Heart right ventricle (tissue), 16 donors: ENCODE measurements at regions not wholly inside any gene's neighbourhood (a gene's known extent, or its start where the extent isn't known, plus 50 kb on each side); places are given as distances from the start of the nearest gene placed in this dataset.

Experiments
- ATAC-seq, 8 donors: fragments of 200-7000 bp; cut with Tn5 transposase; one replicate each; pipeline ENCODE4 v1.9.1; 2020; ENCODE audit warnings: mild to moderate bottlenecking in 8 of 8, moderate library complexity in 8 of 8, moderate number of reproducible peaks in 1 of 8
- DNase-seq, 2 donors: peaks; one replicate each; pipeline ENCODE4 v3.0.0-alpha.2; 2020
- H3K27ac ChIP-seq, 10 donors: fragments of 200-600 bp; sonication (generic) in 2 of 10; one replicate each; pipeline versions ENCODE4 v1.5.0 to v1.8.0; 2020 to 2022; ENCODE audit warnings: mild to moderate bottlenecking in 3 of 10
- H3K27me3 ChIP-seq, 7 donors: fragments of 200-600 bp; one replicate each; pipeline ENCODE4 v1.8.0; 2021 to 2022; ENCODE audit warnings: mild to moderate bottlenecking in 2 of 7
- H3K36me3 ChIP-seq, 9 donors: fragments of 200-600 bp; sonication (generic) in 1 of 9; one replicate each; pipeline versions ENCODE4 v1.5.0 to v1.8.0; 2020 to 2022; ENCODE audit warnings: mild to moderate bottlenecking in 2 of 9
- H3K4me1 ChIP-seq, 9 donors: fragments of 200-600 bp; sonication (generic) in 1 of 9; one replicate each; pipeline versions ENCODE4 v1.5.0 to v1.8.0; 2020 to 2022; ENCODE audit warnings: mild to moderate bottlenecking in 4 of 9
- H3K4me3 ChIP-seq, 10 donors: fragments of 200-600 bp; sonication (generic) in 2 of 10; one replicate each; pipeline versions ENCODE4 v1.5.0 to v1.8.0; 2020 to 2022; ENCODE audit warnings: mild to moderate bottlenecking in 7 of 10, moderate library complexity in 2 of 10
- H3K9me3 ChIP-seq, 11 donors: fragments of 200-600 bp in 10 of 11; sonication (generic) in 2 of 11; one replicate each; pipeline versions ENCODE4 v1.5.0 to v1.8.0; 2013 to 2022; ENCODE audit warnings: mild to moderate bottlenecking in 2 of 11, control low read depth in 1 of 11, moderate library complexity in 1 of 11
- whole genome bisulfite sequencing, 2 donors: extraction: QIAGEN DNeasy Blood & Tissue Kit; methylation state at CpG; one replicate each; pipeline ENCODE4 v1.1.7; 2013; ENCODE audit warnings: inconsistent platforms in 1 of 2; 5-methylcytosine and 5-hydroxymethylcytosine counted together
- intact Hi-C, 10 donors: fragments of 100-400 bp; cut with DNase I; formaldehyde crosslinking; loops; one replicate each; pipeline versions ENCODE4 v1.11.1 to v1.14.2; 2022
- TF ChIP-seq, protein P1 (sequence below), 9 donors: fragments of 200-600 bp; sonication (generic) in 2 of 9; IDR thresholded peaks; one replicate each; pipeline versions ENCODE4 v1.5.0 to v1.8.0; 2021 to 2022; ENCODE audit warnings: antibody characterized with exemption in 9 of 9, mild to moderate bottlenecking in 5 of 9, moderate library complexity in 1 of 9
- donor health status: Arrhythmogenic right ventricular cardiomyopathy.
- donor health status: ischemic (EF 13 %, LVEDD 7.1; RV severe dilation, severe dysfunction).
- donor health status: healthy with polysubstance abuse.
- donor health status: DM: no; HTN: yes; CAD: no.
- donor health status: DM: no; HTN: no; CAD: no.
- donor health status: ischemic (EF 25% LVEDD 6.9; RV normal size, moderate dysfunction).
- donor health status: ischemic (EF 25% LVEDD 5.7; RV mildly dilated, moderate dysfunction).
- donor health status: healthy.
- donor health status: DM: yes; HTN: yes; CAD: no.
- donor health status: Ischemic cardiomyopathy.
- donor health status: ischemic (EF 35%, LVEDD 5.7; RV mildly dilated, moderate dysfunction).
- donor health status: nonischemic (EF 11% LVEDD 7.7; RV severe dilation, severe dysfunction).
- donor health status: DM: yes; HTN: yes; CAD: no.
- donor health status: PGD.
- donor health status: ischemic (EF 29% LVEDD 5.4; RV normal size, mild dysfunction).
- donor health status: nonischemic (EF 23%, LVEDD 6.1; RV moderate dilation, normal function).

DNA sequence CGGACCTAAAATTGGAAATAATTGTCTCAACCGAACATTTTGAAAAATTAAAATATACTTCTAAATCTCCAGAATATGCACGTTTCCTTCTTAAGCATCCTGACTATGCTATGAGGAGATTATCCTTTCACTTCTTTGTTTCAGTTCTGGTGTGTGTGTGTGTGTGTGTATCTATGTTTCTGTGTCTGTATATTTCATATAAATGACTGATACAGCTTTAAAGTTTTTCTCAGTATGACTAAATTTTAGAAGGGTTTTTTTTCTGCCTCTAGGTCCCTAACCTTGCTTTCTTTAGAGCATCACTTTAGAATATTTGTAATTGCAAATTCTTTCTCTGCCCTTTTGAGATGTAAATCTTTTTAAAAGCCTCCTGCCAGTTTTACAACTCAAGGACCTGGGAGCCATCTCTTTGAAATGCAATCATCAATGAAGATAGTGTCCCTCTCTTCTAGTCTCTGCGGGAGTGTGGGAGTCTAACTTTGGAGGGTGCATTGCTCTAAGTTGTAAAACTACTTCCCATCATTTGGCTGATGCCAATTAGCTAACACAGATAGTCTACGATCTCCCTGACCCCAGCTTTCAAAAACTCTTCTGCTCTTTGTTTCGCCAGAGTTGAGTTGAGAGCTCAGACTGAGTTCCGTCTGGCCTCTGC, 782.0 kb upstream of the ZWINT start:
- DNase-seq (no peak), ATAC-seq (no peak)
- no peaks in the 10 kb centered on the region for H3K36me3 ChIP-seq
- TF ChIP-seq, protein P1, sequence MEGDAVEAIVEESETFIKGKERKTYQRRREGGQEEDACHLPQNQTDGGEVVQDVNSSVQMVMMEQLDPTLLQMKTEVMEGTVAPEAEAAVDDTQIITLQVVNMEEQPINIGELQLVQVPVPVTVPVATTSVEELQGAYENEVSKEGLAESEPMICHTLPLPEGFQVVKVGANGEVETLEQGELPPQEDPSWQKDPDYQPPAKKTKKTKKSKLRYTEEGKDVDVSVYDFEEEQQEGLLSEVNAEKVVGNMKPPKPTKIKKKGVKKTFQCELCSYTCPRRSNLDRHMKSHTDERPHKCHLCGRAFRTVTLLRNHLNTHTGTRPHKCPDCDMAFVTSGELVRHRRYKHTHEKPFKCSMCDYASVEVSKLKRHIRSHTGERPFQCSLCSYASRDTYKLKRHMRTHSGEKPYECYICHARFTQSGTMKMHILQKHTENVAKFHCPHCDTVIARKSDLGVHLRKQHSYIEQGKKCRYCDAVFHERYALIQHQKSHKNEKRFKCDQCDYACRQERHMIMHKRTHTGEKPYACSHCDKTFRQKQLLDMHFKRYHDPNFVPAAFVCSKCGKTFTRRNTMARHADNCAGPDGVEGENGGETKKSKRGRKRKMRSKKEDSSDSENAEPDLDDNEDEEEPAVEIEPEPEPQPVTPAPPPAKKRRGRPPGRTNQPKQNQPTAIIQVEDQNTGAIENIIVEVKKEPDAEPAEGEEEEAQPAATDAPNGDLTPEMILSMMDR (IDR thresholded peaks at IDR 0.05): no peak
- no peaks in the 10 kb centered on the region for H3K4me1 ChIP-seq
- H3K9me3 ChIP-seq: peaks cover 0 to 7% (median 0%) of the 10 kb centered on the region in 11 donors
- intact Hi-C loops: no loop called here
- no peaks in the 10 kb centered on the region for H3K27me3 ChIP-seq
- H3K4me3 ChIP-seq: no peak overlapping the region
- WGBS, 2 donors: 35 to 43% methylated on average over 7 of the region's 7 CpGs
- no peak overlapping the region for H3K27ac ChIP-seq

DNA sequence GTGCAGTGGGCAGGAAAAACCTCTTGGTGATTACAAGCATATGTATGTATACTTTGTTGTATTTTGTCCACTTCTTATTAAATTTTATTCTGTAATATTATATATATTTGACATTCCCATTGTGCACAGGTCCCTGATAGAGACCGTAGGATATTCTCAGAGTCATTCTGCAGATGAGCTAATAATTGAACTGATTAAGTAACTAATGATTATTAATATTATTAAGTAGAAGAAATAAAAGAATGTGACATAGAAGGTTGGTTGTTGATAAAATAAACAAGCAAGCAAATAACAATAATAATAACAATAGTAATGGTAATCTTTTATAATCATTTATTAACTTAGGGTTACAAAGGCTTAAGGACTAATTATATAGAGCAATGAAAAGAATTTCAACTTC, 780.6 kb upstream of the ZWINT start:
- intact Hi-C loops: no loop called here
- no peaks in the 10 kb centered on the region for H3K36me3 ChIP-seq

DNA sequence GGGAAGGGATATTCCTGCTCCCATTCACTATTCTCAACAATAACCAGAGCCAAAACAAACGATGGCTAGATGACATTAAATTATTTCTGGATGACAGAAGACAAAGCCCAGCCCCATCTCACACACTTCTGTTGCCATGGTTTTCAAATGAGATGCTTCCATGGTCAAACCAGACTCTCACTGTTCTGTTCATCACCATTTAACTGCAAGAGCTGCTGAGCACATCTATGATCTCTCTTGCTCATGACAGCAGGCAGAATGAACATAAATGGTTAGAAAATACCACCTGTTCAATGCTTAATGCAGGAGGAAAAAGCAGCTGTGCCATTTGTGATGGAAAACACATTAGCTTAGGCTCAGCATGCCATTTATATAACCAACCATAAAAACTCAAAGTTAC, 758.6 kb upstream of the ZWINT start:
- H3K4me3 ChIP-seq: no peak overlapping the region
- H3K27ac ChIP-seq: no peak overlapping the region
- TF ChIP-seq, protein P1 (IDR thresholded peaks at IDR 0.05): no peak
- DNase-seq (no peak), ATAC-seq (no peak)
- intact Hi-C loops: no loop called here
- H3K4me1 ChIP-seq: no peaks in the 10 kb centered on the region
- peaks cover 0 to 21% (median 0%) of the 10 kb centered on the region in 11 donors for H3K9me3 ChIP-seq
- WGBS, 2 donors: 31 to 57% methylated on average over 1 of the region's 1 CpG
- no peaks in the 10 kb centered on the region for H3K27me3 ChIP-seq
- H3K36me3 ChIP-seq: no peaks in the 10 kb centered on the region

More for the DNA sequence above, 780.6 kb upstream of the ZWINT start:
- ATAC-seq: no peak
- DNase-seq: no peak
- H3K4me3 ChIP-seq: no peak overlapping the region
- TF ChIP-seq, protein P1 (IDR thresholded peaks at IDR 0.05): no peak
- H3K27ac ChIP-seq: no peak overlapping the region
- H3K4me1 ChIP-seq: no peaks in the 10 kb centered on the region
- 90 to 98% methylated on average over 1 of the region's 1 CpG for WGBS, 2 donors
- no peaks in the 10 kb centered on the region for H3K27me3 ChIP-seq
- peaks cover 0 to 7% (median 0%) of the 10 kb centered on the region in 11 donors for H3K9me3 ChIP-seq

DNA sequence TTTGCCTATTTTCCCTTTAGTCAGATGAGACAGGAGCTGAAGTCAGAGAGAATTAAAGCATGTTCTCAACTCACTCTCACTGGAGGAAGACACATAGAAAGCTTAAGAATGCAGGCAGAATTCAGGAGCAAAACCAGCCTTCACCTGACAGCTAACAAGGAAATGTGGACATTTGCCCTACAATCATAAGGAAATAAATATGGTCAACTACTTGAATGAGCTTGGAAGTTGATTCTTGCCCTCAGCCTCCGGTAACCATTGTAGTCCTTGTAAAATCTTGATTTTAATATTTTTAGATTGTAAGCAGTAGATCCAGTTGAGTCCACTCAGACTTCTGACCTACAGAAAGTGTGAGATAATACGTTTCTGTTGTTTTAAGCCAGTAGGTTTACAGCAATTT, 752.5 kb upstream of the ZWINT start:
- H3K4me1 ChIP-seq: no peaks in the 10 kb centered on the region
- H3K27ac ChIP-seq: no peak overlapping the region
- DNase-seq (no peak), ATAC-seq (no peak)
- H3K4me3 ChIP-seq: no peak overlapping the region
- intact Hi-C loops: no loop called here
- no peaks in the 10 kb centered on the region for H3K27me3 ChIP-seq
- H3K9me3 ChIP-seq: peaks cover 0 to 22% (median 0%) of the 10 kb centered on the region in 11 donors
- no peaks in the 10 kb centered on the region for H3K36me3 ChIP-seq
- TF ChIP-seq, protein P1 (IDR thresholded peaks at IDR 0.05): no peak
- WGBS, 2 donors: 78 to 87% methylated on average over 2 of the region's 2 CpGs
